ENCODE measurements at regions not wholly inside any gene's neighbourhood (a gene's known extent, or its start where the extent isn't known, plus 50 kb on each side); places are given as distances from the start of the nearest gene placed in this dataset.

DNA sequence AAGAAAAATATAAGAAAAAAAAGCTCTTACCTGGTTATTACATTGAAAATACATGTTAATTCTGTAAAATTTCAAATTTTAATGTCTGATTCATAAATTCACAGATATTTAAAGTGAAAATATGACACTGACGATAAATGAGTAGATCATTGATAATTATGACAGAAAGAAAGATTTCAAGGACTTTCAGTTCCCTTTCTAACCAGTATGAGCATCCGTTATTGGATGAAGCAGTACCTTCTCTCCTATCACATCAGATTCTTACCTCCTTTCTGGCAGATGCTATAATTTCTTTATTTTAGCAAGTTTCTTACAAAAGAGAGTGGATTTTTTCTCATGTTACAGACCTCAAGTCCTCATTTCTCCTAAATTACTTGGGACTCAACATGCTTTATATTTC is 847.3 kb downstream of the JRKL start:
- in situ Hi-C loops (cut with HindIII; ENCODE audit: low pct_unique_long_range_greater_than_20kb, low sequenced_read_pairs) = no loop called here
- no peak for DNase-seq (ENCODE audit: low read depth)

DNA sequence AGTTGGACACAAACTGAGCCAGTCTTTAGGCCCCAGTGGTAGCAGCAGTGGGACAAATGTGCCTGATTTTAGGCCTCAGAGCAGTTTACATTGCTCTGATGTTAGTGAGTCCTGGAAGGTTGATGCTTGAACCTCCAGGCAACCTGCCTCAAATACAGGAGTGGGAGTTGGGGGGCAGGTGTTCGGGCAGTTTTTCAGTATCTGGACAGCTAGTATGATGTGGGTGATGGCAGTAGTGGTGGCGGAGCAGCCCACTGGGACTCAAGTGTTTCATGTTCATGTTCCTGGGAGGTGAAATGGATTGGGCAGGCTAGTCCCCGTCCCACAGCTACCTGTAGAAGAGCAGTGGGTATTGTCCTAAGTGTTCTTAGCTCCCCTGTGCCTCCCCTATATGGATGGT is 857.8 kb downstream of the JRKL start:
- DNase-seq (ENCODE audit: low read depth) = no peak
- in situ Hi-C loops (cut with HindIII; ENCODE audit: low pct_unique_long_range_greater_than_20kb, low sequenced_read_pairs) = no loop called here

DNA sequence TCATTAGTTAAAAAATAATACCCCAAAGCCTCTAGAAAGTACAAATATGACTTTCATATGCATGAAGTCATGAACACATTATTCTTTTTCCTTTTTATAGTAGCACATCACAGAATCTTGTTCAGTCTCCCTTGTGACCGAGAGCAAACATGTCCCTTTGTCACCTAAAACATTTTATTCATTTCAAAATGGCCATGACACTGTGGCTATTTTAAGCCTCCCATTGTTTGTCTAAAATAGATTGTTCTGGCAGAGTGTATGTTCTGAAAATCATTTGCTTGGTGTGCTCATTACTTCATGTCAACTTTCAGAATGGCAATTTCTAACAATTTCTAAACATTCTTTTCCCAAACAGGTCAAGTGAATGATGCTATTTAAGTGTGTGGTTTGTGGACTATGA is 865.0 kb downstream of the JRKL start:
- in situ Hi-C loops (cut with HindIII; ENCODE audit: low pct_unique_long_range_greater_than_20kb, low sequenced_read_pairs) = no loop called here
- no peak for DNase-seq (ENCODE audit: low read depth)

DNA sequence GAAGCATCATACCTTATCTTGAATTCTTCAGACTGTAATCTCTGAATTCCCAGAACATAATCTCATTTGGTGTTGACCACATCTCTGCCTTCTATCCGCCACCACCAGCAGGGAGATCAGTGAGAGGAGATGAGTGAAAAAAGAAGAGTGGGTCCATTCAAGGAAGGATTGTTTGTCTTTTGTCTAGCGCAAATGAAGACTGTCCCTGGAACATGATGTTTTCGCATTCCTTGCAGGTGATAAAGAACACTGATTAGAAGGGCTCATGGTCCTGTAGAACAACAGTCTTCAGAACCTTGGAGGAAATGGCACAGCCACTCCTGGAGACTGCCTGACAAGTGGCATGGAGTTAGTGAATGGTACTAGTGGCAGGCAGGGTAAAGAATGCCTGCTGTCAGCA is 869.6 kb downstream of the JRKL start:
- in situ Hi-C loops (cut with HindIII; ENCODE audit: low pct_unique_long_range_greater_than_20kb, low sequenced_read_pairs) = no loop called here
- DNase-seq (ENCODE audit: low read depth) = no peak

DNA sequence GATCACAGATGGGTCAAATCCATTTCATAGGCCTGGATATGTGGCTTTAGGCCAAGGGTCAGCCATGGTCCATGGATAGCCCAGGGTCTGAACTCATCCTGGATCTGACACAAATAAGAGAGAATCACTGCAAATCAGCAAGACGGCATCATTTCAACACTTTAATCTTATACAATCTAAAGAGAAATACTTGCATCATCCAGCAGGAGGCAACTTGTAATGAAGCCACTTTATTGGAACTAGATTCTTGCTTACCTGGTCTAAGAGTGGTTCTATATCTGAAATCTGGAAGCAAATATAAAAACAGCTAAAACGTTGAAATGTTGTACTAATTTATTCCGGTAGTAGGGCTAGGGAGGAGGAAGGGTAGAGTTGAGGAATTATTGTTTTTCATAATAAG is 870.1 kb downstream of the JRKL start:
- DNase-seq (ENCODE audit: low read depth) = no peak
- in situ Hi-C loops (cut with HindIII; ENCODE audit: low pct_unique_long_range_greater_than_20kb, low sequenced_read_pairs) = no loop called here

DNA sequence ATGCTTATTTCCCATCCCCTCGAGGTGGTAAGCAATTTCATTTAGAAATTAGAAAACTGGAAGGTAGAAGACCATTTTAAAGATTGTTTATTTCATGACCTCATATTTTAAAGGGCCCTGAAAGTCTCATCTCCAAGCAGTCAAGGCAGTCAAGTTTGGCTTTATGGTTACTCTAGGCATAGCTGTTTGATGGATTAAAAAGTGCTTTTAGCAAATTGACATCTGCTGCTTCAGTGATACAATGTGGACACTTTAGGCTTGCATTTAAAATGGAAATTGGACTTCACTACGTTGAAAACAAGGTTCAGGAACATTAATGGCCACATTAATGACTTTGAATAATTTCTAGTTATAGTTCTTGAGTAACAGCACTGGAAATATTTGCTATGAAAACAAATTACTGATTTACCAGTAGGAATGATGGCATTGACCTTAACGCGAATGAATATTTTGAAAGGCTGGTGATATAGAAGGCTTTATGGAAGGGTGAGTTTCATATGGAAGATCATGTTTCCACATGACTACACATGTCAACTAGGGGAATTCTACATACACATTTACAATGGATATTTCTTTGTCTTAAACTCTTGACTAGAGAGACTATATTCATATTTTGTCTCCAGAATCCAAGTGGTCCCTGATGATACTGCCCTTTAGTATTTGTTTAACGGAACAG is 873.5 kb downstream of the JRKL start:
- DNase-seq (ENCODE audit: low read depth) = no peak
- in situ Hi-C loops (cut with HindIII; ENCODE audit: low pct_unique_long_range_greater_than_20kb, low sequenced_read_pairs) = no loop called here

DNA sequence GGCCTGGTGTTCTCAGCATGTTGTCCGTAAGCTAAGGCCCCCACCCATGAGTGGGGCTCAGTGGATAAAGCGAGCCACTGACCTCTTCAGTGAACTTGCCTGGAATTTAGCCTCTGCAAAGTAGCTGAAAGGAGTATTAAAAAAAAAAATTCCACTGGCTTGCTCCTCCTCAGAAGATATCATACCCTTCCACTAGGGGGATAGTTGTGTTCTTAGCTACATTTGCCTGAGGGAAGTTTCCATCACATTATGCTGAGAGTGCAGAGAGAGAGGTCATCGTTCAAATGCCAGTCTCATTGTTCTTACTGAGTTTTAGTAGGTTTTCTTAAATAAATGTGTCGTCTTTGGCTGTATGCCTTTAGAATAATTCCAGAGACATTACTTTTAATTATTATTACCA is 879.7 kb downstream of the JRKL start:
- in situ Hi-C loops (cut with HindIII; ENCODE audit: low pct_unique_long_range_greater_than_20kb, low sequenced_read_pairs) = no loop called here
- peak; percentile 3 for DNase-seq (ENCODE audit: low read depth)

DNA sequence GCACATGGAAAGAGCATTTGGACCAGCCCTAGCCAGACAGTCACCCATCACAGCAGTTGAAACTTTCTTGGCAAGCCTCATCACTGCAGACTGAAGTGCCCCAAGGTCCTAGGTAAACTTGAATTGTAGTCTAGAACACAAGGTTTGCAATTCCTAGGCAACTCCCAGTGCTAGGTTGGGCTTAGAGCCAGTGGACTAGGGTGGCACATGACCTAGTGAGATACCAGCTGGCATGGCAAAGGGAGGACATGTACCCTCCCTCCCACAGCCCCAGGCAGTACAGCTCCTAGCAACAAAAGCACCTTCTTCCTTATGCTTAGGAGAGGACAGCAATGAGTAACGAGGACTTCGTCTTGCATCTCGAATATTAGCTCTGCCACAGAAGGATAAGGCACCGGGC is 889.5 kb downstream of the JRKL start:
- no peak for DNase-seq (ENCODE audit: low read depth)
- in situ Hi-C loops (cut with HindIII; ENCODE audit: low pct_unique_long_range_greater_than_20kb, low sequenced_read_pairs) = no loop called here

DNA sequence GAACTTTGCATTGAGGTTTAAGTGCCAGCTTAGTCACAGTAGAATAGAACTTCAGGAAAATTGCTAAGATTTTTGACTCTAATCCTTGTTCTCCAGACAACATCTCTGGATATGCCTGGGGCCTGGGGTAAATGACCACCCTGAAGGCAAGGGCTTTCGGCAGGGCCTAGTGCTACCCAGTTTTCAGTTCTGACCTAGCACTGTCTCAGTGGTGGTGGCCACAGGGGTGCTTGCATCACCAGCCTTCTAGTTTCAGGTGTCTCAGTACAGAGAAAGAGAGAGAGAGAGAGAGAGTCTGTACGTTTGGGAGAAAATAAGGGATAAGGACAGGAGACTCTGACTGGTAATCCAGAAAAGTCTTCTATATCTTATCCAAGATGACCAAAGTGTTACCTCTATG is 890.5 kb downstream of the JRKL start:
- in situ Hi-C loops (cut with HindIII; ENCODE audit: low pct_unique_long_range_greater_than_20kb, low sequenced_read_pairs) = no loop called here

DNA sequence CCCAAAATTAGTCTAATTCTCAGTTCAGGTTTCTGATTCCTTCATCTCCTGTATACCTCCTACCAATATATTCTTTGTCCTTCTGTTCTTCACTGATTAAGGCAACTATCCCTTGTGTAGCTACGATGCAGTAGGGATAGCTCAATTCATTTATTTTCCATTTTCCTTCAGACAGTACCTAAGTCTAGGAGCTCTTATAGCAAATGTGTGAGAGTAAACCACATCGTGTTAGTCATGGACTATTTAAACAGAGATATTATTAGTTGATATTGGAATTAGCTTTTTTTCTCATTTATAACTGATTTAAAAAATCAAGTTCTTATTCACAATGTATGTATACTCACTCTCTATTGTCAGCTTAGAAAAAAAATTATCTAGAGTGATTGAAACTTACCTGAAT is 900.0 kb downstream of the JRKL start:
- in situ Hi-C loops (cut with HindIII; ENCODE audit: low pct_unique_long_range_greater_than_20kb, low sequenced_read_pairs) = no loop called here
- no peak for DNase-seq (ENCODE audit: low read depth)

More for the DNA sequence above, 890.5 kb downstream of the JRKL start:
- no peak for DNase-seq (ENCODE audit: low read depth)

DNA sequence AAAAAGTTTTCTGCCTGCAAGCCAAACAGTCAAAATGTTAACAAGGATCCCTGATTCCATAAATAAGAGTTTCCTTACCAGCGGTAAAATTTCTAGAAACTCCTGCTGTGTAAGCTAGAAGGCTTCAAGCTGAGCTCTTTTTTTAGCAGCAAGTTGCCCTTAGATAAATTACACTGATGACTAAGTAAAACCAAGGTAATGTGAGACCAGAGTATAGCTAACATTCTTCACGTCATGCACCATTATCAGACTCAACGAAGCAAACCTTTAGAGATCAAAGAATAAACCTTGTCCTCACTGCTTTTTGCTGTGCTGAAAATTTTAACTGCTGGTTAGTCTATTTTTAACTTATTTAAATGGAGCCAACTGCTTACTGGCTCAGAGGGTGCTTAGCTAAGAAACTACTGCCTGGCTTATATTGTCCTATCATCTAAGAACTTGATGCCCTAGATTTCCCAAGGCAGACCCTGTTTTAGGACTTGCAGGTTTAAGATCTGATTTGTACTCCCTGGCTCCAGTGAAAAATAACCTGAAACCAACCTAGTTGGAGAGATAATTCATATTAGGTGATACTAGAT is 900.7 kb downstream of the JRKL start:
- no peak for DNase-seq (ENCODE audit: low read depth)

DNA sequence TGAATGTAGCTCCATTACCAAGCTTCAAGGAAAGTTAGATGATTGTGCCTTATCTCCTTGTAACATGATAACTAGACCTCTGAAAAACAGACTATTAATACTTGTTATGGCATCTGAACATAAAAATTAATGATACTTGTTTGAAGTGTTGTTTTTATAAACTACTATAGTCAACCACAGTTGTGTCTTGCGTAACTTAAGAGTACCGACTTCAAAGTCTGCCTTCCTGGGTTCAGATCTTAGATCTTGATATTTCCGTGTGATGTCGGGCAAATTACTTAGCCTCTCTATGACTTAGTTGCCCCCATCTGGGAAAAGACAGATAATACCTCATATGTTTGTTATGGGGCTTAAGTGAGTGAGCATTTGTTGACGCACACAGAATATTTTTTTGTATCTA is 906.5 kb downstream of the JRKL start:
- in situ Hi-C loops (cut with HindIII; ENCODE audit: low pct_unique_long_range_greater_than_20kb, low sequenced_read_pairs) = no loop called here
- no peak for DNase-seq (ENCODE audit: low read depth)

More for the DNA sequence above, 900.7 kb downstream of the JRKL start:
- in situ Hi-C loops (cut with HindIII; ENCODE audit: low pct_unique_long_range_greater_than_20kb, low sequenced_read_pairs) = no loop called here

DNA sequence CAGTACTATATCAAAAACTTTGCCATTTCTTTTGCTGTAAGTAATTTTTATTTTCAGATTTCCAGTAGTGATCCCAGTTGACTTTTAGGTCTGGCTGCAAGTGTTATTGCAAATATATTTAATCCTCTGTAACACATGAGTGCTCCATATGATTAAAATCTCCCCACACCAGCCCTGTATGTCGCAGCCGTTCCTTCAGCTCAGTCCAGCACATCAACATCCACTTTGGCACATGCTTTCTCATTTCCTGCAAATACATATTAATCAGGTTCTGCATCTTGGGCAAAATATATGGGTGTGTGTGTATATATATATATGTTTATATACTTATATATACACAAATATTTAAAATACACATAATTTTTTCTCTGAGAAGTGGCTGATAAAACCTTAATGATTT is 919.5 kb downstream of the JRKL start:
- no peak for DNase-seq (ENCODE audit: low read depth)
- in situ Hi-C loops (cut with HindIII; ENCODE audit: low pct_unique_long_range_greater_than_20kb, low sequenced_read_pairs) = no loop called here

DNA sequence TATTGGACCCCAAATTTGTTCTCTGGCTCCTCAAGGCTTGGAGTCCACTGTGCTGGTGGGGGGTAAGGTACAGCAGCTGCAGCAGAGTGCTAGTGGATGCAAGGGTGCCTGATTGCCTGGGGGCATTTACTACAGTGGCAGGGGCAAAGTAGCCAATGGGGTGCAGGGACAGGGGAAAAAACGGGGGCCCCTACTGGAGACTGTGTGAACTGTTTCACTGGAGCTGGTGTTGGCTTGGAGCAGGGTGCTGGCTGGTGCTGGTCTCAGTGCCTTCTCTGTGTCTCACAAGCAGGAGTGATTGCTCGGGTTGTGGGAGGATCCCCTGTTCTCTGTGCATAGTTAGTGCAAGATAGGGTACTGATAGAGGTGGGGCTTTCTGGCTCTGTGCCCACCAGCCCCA is 935.9 kb downstream of the JRKL start:
- DNase-seq (ENCODE audit: low read depth) = no peak
- in situ Hi-C loops (cut with HindIII; ENCODE audit: low pct_unique_long_range_greater_than_20kb, low sequenced_read_pairs) = no loop called here

DNA sequence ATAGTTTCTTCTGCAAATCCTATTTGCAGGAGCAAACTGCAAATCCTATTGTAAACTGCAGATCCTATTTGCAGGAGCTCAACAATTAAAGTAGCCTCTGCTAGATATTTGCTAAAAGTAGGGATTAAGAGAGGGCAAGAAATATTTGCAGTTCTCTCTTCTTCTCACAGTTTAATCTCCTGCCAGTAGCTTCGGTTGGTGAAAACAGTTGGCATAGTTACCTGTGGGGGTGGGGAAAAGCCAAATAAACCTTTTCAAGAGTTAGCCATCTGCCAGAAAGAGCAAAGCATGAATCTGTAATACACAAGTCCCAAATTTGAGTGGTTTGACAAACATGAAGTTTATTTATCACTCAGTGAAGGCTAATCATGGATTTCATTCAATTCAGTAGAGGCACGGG is 942.5 kb downstream of the JRKL start:
- in situ Hi-C loops (cut with HindIII; ENCODE audit: low pct_unique_long_range_greater_than_20kb, low sequenced_read_pairs) = no loop called here
- no peak for DNase-seq (ENCODE audit: low read depth)

DNA sequence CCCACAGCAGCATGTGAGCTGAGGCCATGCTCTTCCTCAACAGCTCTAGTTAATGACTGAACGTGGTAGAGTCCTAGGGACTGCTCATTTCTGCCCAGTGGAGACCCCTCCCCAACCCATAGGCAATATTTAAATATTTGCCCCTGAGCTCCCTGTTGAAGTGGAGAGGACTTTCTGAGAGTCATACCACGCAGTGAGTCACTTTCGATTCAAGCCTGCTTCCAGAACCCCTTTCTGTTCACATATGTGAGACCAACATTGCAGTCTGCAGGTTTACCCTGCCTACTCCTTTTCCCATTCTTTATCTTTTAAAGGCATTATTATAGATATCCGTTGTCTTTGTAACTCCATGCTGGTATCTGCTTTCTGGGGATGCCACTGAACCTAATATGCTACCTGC is 946.3 kb downstream of the JRKL start:
- no peak for DNase-seq (ENCODE audit: low read depth)
- in situ Hi-C loops (cut with HindIII; ENCODE audit: low pct_unique_long_range_greater_than_20kb, low sequenced_read_pairs) = no loop called here

DNA sequence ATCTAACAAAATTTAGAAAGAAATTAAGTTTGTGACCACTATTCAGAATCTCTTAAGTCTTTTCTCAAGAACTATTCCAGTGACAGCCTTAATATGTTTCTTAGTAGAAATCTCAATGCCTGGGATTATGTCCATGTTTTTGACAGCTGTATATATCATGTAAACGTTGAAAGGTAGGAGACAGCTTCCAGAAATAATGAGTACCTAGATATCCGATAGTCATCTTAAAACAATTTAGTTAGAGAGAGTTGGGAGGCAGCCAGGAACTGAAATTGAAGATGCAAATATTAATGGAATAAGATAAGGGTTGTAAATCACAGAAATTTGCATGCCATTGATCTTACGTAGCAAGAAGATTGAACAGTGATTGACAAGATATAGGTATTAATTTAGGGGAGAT is 955.2 kb downstream of the JRKL start:
- no peak for DNase-seq (ENCODE audit: low read depth)
- in situ Hi-C loops (cut with HindIII; ENCODE audit: low pct_unique_long_range_greater_than_20kb, low sequenced_read_pairs) = no loop called here

DNA sequence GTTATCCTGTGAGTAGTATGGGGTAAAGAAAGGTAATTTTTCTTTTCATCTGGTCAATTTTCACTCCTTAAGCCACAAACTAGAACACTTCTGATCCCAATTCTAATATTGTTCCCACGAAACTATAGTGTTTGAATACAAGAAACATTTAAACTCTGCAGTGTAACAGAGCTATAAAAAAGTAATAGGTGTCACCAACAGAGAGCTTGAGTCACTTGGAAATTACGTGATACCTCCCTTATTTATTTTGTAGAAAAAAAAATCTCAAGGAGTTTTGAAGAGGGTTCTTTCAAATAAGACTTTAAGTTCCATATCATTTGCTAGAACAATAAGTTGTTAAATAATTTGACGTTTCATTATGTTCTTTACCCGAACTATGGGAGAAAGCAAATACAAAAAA is 959.4 kb downstream of the JRKL start:
- no peak for DNase-seq (ENCODE audit: low read depth)
- in situ Hi-C loops (cut with HindIII; ENCODE audit: low pct_unique_long_range_greater_than_20kb, low sequenced_read_pairs) = no loop called here

DNA sequence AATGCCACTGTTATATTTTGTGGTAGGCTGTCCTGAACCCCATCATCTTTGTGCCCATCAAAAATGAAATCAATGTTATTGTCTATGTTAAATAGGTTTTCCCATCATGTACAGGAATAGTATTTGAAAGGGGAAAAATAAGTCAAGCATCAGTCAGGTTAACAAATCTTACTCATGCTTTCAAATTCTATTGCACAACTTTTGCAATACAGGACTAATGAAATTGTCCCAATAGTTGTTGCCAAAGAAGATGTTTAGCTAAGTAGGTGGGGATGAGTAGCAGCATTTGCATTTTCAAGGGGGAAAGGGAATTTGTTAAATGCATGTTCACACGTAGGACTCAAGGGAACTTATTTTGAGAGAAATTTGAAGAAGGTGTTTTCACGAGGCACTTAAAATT is 962.1 kb downstream of the JRKL start:
- in situ Hi-C loops (cut with HindIII; ENCODE audit: low pct_unique_long_range_greater_than_20kb, low sequenced_read_pairs) = no loop called here
- no peak for DNase-seq (ENCODE audit: low read depth)

DNA sequence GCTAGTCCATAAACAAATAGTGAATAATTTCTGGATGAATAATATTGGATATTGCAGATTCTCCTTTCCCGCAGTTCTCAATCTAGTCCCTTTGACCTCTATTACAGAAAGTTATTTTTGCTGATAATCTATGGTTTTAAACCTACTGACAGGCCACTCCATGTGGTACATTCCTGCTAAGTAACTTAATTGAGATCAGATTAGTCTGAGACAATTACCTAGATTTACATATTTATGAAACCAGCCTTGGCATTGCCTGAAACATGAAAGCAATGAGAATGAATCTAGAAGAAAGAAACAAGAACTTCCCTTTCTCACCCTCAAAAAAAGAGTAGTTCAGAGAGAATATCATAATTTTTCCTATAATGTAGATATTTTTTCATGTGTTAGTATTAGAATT is 964.2 kb downstream of the JRKL start:
- DNase-seq (ENCODE audit: low read depth) = no peak
- in situ Hi-C loops (cut with HindIII; ENCODE audit: low pct_unique_long_range_greater_than_20kb, low sequenced_read_pairs) = no loop called here

All from Caki2 (cell line).